DMS153 treated with DMSO at 0.1 percent for 48 hours (cell line): ENCODE measurements at regions not wholly inside any gene's neighbourhood (a gene's known extent, or its start where the extent isn't known, plus 50 kb on each side); places are given as distances from the start of the nearest gene placed in this dataset.

ENCODE experiments used
- DNase-seq: peaks from one replicate; lab custom pipeline; 2025; ENCODE audit not compliant: unreplicated experiment; lab: John Stamatoyannopoulos, UW

- no peak for DNase-seq
These were observed 288.6 kb upstream of the USP24 start for GRCh38 chr1:55503663-55504305.

DNA sequence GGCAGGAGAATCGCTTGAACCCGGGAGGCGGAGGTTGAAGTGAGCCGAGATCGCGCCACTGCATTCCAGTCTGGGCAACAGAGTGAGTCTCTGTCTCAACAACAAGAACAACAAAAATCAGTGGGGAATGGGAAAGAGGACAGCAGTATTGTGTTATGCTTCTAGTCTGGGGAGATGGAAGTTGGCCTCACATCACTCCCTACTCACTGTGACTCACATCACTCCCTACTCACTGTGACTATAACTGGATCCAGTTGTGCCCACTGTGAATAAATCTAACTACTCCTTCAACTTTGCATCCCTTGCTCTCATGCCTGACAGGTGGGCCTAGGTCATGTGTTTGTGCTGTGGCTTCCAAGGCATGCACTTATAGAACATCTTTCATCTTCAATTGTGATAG, 285.4 kb upstream of the USP24 start:
- no peak for DNase-seq

DNA sequence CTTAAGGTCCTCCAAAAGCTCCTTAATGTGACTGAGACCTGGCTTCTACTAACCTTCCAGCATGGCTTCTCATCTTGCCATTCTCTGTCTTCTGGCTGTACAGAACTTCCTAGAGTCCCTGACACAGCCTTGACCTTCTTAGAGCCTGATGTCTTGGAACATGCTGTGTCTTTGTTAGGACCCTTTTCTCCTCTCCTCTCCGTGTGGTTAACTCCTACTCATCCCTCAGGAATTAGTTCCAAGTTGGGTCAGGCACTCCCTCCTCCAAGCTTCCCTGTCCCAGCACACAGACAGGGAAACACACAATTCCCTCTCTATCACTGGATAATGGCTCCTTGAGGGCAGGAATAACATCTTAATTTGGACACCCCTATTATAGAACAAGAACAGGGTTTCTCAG, 275.4 kb upstream of the USP24 start:
- DNase-seq = no peak

GRCh38 chr1:55484173-55484572, 269.0 kb upstream of the USP24 start:
- DNase-seq = no peak

- no peak for DNase-seq
These were observed 268.4 kb upstream of the USP24 start for GRCh38 chr1:55483523-55483922.

DNA sequence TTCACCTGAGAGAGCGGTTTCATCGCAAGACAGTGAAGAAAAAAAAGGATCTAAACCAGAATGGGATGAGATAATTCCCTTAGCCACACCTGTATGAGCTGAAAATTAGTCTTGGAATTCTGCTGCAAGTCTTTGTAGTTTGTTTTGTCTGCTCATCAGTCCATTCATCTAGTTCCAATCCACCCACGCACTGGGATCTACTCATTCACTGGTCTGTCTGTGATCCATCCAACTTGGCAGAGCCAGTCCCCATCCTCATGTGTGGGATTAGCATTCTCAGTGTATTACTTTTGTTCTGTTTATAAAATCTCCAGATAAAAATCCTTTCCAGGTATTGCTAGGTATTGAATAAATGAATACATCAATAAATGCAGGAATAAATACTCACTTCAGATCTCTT, 266.5 kb upstream of the USP24 start:
- no peak for DNase-seq

- DNase-seq = no peak
These were observed 265.0 kb upstream of the USP24 start for GRCh38 chr1:55480029-55480795.

DNA sequence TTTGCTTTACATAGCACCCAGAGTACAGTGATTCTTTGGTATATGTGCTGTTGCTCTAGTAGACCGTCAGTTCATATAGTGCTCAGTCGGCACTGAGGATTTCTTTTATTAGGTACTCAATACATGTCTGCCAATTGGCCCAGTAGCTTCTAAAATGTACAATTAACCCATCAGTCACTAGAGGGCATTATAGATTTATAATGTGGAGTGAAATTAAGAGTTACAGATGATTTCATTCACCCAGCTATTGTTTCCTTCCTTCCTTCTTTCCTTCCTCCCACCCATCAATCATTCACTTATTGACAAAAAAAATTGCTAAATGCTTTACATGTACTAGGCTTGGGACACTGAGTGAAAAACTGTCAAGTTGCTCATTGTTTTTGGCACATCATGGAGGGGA, 263.6 kb upstream of the USP24 start:
- DNase-seq = peak; percentile 46

- no peak for DNase-seq
These were observed 262.8 kb upstream of the USP24 start for GRCh38 chr1:55477953-55478352.

DNA sequence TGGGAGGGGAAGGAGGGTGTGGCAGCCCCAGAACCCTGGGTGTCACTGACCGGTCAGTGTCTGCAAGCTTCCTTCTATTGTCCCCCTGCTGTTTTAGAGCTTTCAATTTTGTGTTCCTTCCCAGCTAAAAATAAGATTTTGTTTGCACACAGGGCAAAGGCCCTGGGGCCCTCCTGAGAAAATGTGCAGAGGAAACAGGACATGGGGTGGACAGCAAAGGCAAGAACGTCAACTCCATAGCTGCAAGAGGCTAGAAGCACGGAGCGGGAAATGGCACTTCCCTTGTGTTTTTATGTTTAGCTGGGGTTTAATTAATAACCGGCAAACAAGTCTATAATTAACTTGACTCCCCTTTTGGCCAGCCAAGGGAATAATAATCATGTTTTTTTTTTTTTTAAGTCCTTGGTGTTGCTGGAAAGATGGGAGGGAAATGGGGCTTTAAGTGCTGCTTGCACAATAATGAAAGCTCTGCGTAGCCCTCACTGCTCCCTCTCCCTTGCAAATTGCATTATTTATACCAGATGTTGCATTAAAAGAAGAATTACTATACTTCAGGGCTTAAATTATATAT, 261.4 kb upstream of the USP24 start:
- no peak for DNase-seq

DNA sequence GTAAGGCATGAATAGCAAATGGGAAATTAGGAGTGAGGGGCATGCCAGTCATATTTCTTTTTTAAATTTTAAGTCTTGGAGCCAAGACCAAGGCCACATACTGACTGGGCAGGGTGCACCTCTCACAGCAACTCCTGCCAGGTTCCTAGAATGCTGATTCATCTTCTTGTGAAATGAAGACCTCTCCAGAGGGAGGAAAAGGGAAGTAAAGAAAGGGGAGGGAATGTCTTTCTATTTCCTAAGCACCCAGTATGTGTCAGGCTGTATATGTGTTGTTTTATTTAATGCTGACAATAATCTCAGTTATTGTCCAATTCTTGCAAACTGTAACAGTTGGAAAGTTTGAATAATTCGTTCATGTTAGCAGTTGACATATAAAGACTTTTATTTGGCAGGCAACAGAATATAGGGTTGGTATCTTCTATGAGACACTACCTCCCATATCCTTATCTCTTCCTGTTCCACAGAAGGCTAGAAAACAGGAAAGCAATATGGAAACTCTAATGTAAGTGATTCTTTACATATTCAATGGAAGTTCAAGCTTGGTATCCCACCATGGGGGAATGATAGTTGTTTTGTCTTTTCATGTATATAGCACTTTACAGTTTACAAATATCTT, 259.1 kb upstream of the USP24 start:
- DNase-seq = no peak

- DNase-seq = no peak
These were observed 258.5 kb upstream of the USP24 start for GRCh38 chr1:55473661-55474060.

DNA sequence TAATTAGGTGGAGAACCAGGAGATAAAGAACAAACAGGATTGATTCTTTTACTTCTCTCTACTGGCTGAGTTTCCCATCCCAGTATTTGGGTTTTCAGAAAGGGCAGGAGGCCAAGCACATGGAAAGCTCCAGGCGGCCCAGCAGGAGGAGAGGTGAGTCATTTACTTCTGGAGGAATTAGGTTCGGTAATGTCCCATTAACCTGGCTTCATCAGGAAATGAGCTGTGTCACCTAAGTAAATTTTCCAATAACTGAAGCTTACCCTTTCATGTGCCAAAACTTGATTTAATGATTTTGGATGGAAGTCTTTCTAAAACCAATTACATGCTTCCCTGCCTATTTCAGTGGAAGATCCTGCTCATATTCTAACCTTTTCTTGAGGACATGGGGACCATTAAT, 257.6 kb upstream of the USP24 start:
- no peak for DNase-seq

GRCh38 chr1:55472115-55472514, 257.0 kb upstream of the USP24 start:
- no peak for DNase-seq

- DNase-seq = no peak
These were observed 253.1 kb upstream of the USP24 start for GRCh38 chr1:55468142-55468795.

GRCh38 chr1:55466921-55467320, 251.8 kb upstream of the USP24 start:
- no peak for DNase-seq

DNA sequence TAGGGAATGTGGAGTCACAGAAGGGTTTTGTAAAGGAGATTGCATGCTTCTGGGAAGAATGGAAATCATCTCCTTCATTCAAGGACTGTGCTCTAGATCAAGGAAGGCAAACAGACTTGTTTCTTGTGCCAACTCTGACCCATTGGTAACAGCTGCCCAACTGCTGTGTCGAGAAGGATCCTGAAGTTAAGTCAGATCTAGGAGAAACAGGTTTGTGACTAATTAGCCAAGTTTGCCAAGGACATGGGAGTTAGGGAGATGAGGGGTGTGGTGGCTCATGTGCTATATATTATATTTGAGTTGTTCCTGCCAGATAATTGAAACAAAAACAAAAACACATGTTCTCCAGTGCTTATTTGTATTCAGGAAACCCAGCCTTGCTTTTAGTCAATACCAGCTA, 251.2 kb upstream of the USP24 start:
- DNase-seq = no peak

DNA sequence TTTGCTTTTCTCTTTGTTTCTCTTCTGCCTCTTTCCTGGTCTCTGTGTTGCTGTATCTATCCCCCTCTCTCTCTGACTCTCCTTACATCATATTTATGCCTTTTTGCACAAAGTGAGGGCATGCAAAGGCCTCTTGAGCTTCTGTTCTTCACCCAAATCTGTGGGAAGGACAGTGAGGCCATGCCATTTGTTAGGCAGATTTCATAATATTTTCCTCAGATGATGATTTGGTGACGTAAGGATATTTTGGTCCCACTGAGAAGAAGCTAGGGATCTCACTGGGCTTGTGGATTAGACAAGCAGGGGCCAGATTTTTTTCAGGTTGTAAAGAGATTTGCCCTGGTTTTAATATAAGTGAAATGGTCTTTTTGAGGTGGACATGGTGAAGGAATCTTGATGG, 249.4 kb upstream of the USP24 start:
- DNase-seq = no peak

DNA sequence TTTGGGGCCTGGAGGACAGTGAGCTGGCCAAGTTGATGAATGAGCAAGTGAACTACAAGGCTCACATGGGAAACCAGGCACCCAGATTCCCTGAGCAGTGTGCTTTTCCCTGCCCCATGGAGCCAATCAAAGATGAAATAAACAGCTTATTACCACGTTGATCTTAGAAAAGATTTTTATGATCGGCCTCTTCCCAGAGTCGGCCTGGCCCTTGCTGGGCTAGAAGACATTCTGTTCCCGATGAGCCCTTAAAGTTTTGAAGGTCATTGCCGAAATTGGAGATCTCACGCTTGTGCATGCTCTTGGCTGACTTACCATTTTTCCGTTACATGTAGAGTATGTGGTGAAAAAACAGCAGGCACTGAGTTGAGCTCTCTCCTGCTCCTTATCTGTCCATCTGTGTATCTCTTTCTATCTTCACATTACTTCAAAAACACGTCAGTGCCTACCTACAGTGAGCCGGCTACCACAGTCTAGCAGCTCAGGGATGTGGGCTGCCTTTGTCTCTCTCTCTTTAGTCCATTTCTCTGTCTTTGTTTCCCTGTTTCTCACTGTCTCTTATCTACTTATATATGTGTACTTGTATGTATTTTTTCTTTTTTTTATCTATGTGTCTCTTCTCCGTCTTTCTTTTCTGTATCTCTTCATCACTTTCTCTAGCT, 248.8 kb upstream of the USP24 start:
- DNase-seq = no peak

DNA sequence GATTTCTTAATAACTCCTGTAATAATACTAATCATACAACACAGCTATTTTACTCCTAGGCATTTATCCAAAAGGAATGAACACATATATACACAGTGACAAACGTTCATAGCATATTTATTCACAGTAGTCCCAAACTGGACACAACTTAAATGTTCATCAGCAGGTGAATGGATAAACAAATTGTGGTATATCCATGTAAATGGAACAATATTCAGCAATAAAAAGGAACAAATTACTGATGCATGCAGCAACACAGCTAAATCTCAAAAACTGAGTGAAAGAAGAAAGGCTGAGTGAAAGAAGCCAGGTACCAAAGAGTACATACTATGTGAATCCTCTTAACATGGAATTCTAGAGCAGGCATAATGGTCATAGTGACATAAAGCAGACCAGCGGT, 242.7 kb upstream of the USP24 start:
- no peak for DNase-seq

DNA sequence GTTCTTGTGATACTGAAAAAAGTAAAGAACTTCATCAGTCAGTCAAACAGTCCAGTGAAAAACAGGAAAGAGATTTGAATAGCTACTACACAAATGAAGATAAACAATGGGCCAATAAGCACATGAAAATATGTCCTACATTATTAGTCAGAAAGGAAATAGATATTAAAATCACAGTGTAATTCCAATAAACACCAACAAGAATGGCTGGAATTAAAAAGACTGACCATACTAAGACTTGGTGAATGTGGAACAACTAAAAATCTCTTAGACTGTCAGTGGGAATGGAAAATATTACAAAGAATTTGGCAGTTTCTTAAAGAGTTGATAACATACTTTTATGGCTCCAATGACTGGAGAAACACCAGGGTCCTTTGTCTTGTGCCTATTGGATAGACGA, 241.8 kb upstream of the USP24 start:
- no peak for DNase-seq
